ENCODE measurements at regions not wholly inside any gene's neighbourhood (a gene's known extent, or its start where the extent isn't known, plus 50 kb on each side); places are given as distances from the start of the nearest gene placed in this dataset.

- TF ChIP-seq CTCF (IDR thresholded peaks at IDR 0.05) (no peak), EP300 (IDR thresholded peaks at IDR 0.05) (no peak), POLR2A (IDR thresholded peaks at IDR 0.05) (no peak)
These were observed 205.9 kb upstream of the ECI2 start for GRCh38 chr6:4341078-4341797.

Measured in gastroesophageal sphincter (tissue), 3 donors.